Heart left ventricle (tissue), 13 donors: ENCODE measurements at regions not wholly inside any gene's neighbourhood (a gene's known extent, or its start where the extent isn't known, plus 50 kb on each side); places are given as distances from the start of the nearest gene placed in this dataset.

Source experiments
- CTCF ChIP-seq, 12 donors: fragments of 200-600 bp; sonication (generic) in 4 of 12; IDR thresholded peaks; one replicate each; pipeline versions ENCODE4 v1.5.0 to v1.8.0; 2018 to 2022; ENCODE audit warnings: antibody characterized with exemption in 12 of 12, mild to moderate bottlenecking in 5 of 12
- POLR2A ChIP-seq, 2 donors: fragments of 450-650 bp; IDR thresholded peaks; one replicate each; pipeline ENCODE4 v1.6.1; 2017; ENCODE audit warnings: antibody characterized with exemption in 2 of 2, mild to moderate bottlenecking in 2 of 2, moderate library complexity in 2 of 2
- donor health status: ischemic (EF 13 %, LVEDD 7.1; RV severe dilation, severe dysfunction).
- donor health status: DM: no; HTN: yes; CAD: no.
- donor health status: DM: no; HTN: no; CAD: no.
- donor health status: ischemic (EF 25% LVEDD 6.9; RV normal size, moderate dysfunction).
- donor health status: ischemic (EF 25% LVEDD 5.7; RV mildly dilated, moderate dysfunction).
- donor health status: ischemic (EF 35%, LVEDD 5.7; RV mildly dilated, moderate dysfunction).
- donor health status: nonischemic (EF 11% LVEDD 7.7; RV severe dilation, severe dysfunction).
- donor health status: DM: yes; HTN: yes; CAD: no.
- donor health status: PGD.
- donor health status: ischemic (EF 29% LVEDD 5.4; RV normal size, mild dysfunction).
- donor health status: nonischemic (EF 23%, LVEDD 6.1; RV moderate dilation, normal function).

GRCh38 chr14:101368629-101369028 lies 192.7 kb upstream of the DIO3 start:
- TF ChIP-seq POLR2A (IDR thresholded peaks at IDR 0.05) (no peak), CTCF (IDR thresholded peaks at IDR 0.05) (no peak)
